Esophagus muscularis mucosa (tissue), 4 donors: ENCODE measurements at regions not wholly inside any gene's neighbourhood (a gene's known extent, or its start where the extent isn't known, plus 50 kb on each side); places are given as distances from the start of the nearest gene placed in this dataset.

ENCODE experiments used
- DNase-seq: peaks from one replicate; pipeline ENCODE4 v3.0.0-alpha.2; 2017; ENCODE audit errors: extremely low spot score
- H3K27ac ChIP-seq, 4 donors: fragments of 200-600 bp; sonication (generic); replicated peaks in 1 of 4; 1 replicate in 3 of 4; 2 replicates in 1 of 4; pipeline ENCODE4 v1.5.1; 2016 to 2019; ENCODE audit warnings: mild to moderate bottlenecking in 1 of 4
- H3K27me3 ChIP-seq, 4 donors: fragments of 200-600 bp; sonication (generic); one replicate each; pipeline versions ENCODE4 v1.5.1 to v1.6.0; 2016 to 2019
- H3K36me3 ChIP-seq, 4 donors: fragments of 200-600 bp; sonication (generic); one replicate each; pipeline ENCODE4 v1.5.1; 2016 to 2019
- H3K4me1 ChIP-seq, 4 donors: fragments of 200-600 bp; sonication (generic); one replicate each; pipeline ENCODE4 v1.5.1; 2016 to 2019
- H3K4me3 ChIP-seq, 4 donors: fragments of 200-600 bp; sonication (generic); 1 replicate in 2 of 4; 2 replicates in 2 of 4; pipeline ENCODE4 v1.5.1; 2016 to 2019; ENCODE audit warnings: mild to moderate bottlenecking in 4 of 4, moderate library complexity in 1 of 4
- H3K9me3 ChIP-seq, 4 donors: fragments of 200-600 bp; sonication (generic); 1 replicate in 3 of 4; 2 replicates in 1 of 4; pipeline ENCODE4 v1.5.1; 2016 to 2019
- CTCF ChIP-seq, 3 experiments: fragments of 200-600 bp in 2 of 3; fragments of 450-650 bp in 1 of 3; sonication (generic) in 2 of 3; IDR thresholded peaks; one replicate each; pipeline ENCODE4 v1.5.1; 2017 to 2019; ENCODE audit warnings: antibody characterized with exemption in 3 of 3, mild to moderate bottlenecking in 2 of 3, moderate library complexity in 1 of 3
- EP300 ChIP-seq: sonication (generic); formaldehyde crosslinking; IDR thresholded peaks from one replicate; pipeline ENCODE4 v1.6.1; 2017; ENCODE audit warnings: antibody characterized with exemption
- POLR2A ChIP-seq: fragments of 450-650 bp; IDR thresholded peaks from one replicate; pipeline ENCODE4 v1.6.1; 2017; ENCODE audit warnings: antibody characterized with exemption, moderate library complexity, mild to moderate bottlenecking, low read depth
- POLR2AphosphoS5 ChIP-seq, 2 donors: sonication (generic); formaldehyde crosslinking; IDR thresholded peaks; one replicate each; pipeline ENCODE4 v1.6.1; 2017; ENCODE audit warnings: antibody characterized with exemption in 2 of 2
- WGBS: methylation state at CpG from one replicate; pipeline ENCODE4 v1.1.5; 2018; 5-methylcytosine and 5-hydroxymethylcytosine counted together
- intact Hi-C: fragments of 100-400 bp; cut with DNase I; formaldehyde crosslinking; loops from one replicate; pipeline ENCODE4 v1.15.1; 2023

GRCh38 chr10:63929831-63930467 is 408.7 kb downstream of the REEP3 start:
- Histone ChIP-seq H3K9me3 (no peaks in the 10 kb centered on the region), H3K4me3 (no peak overlapping the region), H3K4me1 (no peaks in the 10 kb centered on the region), H3K27me3 (no peaks in the 10 kb centered on the region), H3K27ac (no peak overlapping the region), H3K36me3 (no peaks in the 10 kb centered on the region)
- TF ChIP-seq POLR2A (no peak), CTCF (IDR thresholded peaks at IDR 0.05) (no peak), EP300 (no peak), POLR2AphosphoS5 (IDR thresholded peaks at IDR 0.05) (no peak)
- WGBS: 79% methylated on average over 4 of the region's 4 CpGs
- intact Hi-C loops: no loop called here
- DNase-seq: no peak

GRCh38 chr10:63930584-63930983 is 409.4 kb downstream of the REEP3 start:
- Histone ChIP-seq H3K4me3 (no peak overlapping the region), H3K4me1 (no peaks in the 10 kb centered on the region), H3K9me3 (no peaks in the 10 kb centered on the region), H3K27ac (no peak overlapping the region), H3K36me3 (no peaks in the 10 kb centered on the region), H3K27me3 (no peaks in the 10 kb centered on the region)
- TF ChIP-seq EP300 (no peak), POLR2AphosphoS5 (IDR thresholded peaks at IDR 0.05) (no peak), CTCF (IDR thresholded peaks at IDR 0.05) (no peak), POLR2A (no peak)
- 83% methylated on average over 4 of the region's 4 CpGs for WGBS
- no peak for DNase-seq
- intact Hi-C loops: no loop called here

GRCh38 chr10:63935705-63936104 is 414.5 kb downstream of the REEP3 start:
- intact Hi-C loops: no loop called here
- no peaks in the 10 kb centered on the region for H3K9me3 ChIP-seq
- H3K27me3 ChIP-seq: no peaks in the 10 kb centered on the region
- no peaks in the 10 kb centered on the region for H3K36me3 ChIP-seq
- WGBS: 37% methylated on average over 2 of the region's 2 CpGs
- no peak overlapping the region for H3K27ac ChIP-seq
- H3K4me1 ChIP-seq: no peaks in the 10 kb centered on the region
- H3K4me3 ChIP-seq: no peak overlapping the region
- DNase-seq: no peak
- TF ChIP-seq CTCF (IDR thresholded peaks at IDR 0.05): no peak
- TF ChIP-seq POLR2A: no peak
- TF ChIP-seq POLR2AphosphoS5 (IDR thresholded peaks at IDR 0.05): no peak
- TF ChIP-seq EP300: no peak

GRCh38 chr10:63940277-63940922 is 419.2 kb downstream of the REEP3 start:
- Histone ChIP-seq H3K4me3 (no peak overlapping the region), H3K27ac (no peak overlapping the region), H3K27me3 (no peaks in the 10 kb centered on the region), H3K4me1 (no peaks in the 10 kb centered on the region), H3K36me3 (no peaks in the 10 kb centered on the region), H3K9me3 (no peaks in the 10 kb centered on the region)
- intact Hi-C loops: no loop called here
- TF ChIP-seq EP300 (no peak), CTCF (IDR thresholded peaks at IDR 0.05) (no peak), POLR2A (no peak), POLR2AphosphoS5 (IDR thresholded peaks at IDR 0.05) (no peak)
- WGBS: 72% methylated on average over 1 of the region's 1 CpG
- DNase-seq: no peak
